ENCODE measurements at regions not wholly inside any gene's neighbourhood (a gene's known extent, or its start where the extent isn't known, plus 50 kb on each side); places are given as distances from the start of the nearest gene placed in this dataset.

- H3K27ac ChIP-seq = peak overlapping the region; percentile 33; the same call in 1 of the 2 replicates
- no peak for TF ChIP-seq CTCF (conservative IDR thresholded peaks at IDR 0.05)
- TF ChIP-seq ZFX (IDR thresholded peaks at IDR 0.05) = no peak
Measured at GRCh38 chr12:123095078-123095881, 55.6 kb downstream of the PITPNM2 start.

GRCh38 chr12:123094349-123095077 is 56.4 kb downstream of the PITPNM2 start:
- TF ChIP-seq CTCF (conservative IDR thresholded peaks at IDR 0.05) (no peak), ZFX (IDR thresholded peaks at IDR 0.05) (no peak)
- peak overlapping the region; percentile 33; the same call in 1 of the 2 replicates for H3K27ac ChIP-seq

DNA sequence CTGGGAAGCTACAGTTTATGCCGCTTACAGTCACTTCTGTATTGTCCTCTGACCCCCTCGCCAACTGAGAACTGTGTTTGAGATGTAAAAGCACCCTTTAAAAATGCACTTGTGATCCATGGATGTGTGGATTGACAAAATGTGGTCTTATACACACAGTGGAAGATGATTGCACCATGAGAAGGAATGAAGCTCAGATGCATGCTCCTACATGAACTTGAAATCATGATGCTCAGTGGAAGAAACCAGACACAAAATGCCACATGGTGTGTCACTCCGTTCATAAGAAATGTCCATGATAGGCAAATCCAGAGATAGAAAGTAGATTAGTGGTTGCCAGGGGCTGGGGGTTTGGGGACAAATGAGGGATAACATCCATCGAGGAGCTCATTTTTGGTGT is 58.0 kb downstream of the PITPNM2 start:
- H3K27ac ChIP-seq = no peak overlapping the region
- TF ChIP-seq CTCF (conservative IDR thresholded peaks at IDR 0.05) (no peak), ZFX (IDR thresholded peaks at IDR 0.05) (no peak)

GRCh38 chr12:123091230-123092150 is 59.4 kb downstream of the PITPNM2 start:
- H3K27ac ChIP-seq = no peak overlapping the region
- TF ChIP-seq ZFX (IDR thresholded peaks at IDR 0.05) = no peak
- no peak for TF ChIP-seq CTCF (conservative IDR thresholded peaks at IDR 0.05)

DNA sequence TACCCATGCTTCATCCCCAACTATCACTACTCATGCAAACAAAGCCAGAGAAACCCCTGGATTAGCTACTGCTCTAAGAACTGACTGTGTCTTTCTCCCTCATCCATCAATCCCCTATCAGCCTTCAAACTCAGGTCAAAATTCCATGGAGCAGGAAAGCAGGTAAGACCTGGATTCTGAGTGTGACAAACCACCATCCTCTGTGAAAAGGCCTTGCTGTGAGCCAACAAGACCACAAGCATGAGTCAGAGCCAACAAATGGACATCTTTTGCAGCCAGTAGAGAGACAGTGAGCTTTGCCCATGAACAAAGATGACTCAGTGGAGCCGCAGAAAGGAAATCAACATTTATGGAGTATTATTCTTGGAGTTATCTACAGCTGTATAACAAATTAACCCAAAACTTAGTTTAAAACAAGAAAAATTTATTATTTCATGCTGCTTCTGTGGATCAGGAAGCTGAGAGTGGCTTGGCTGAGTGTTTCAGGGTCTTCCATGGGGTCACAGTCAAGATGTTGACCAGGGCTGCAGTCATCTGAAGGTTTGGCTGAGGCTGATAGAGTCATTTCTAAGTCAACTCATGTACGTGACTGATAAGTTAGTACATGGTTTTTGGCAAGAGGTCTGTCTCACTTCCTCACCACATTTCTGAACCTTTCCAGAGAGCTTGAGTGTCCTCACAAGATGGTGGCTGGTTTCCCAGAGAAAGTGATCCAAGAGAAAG is 61.1 kb downstream of the PITPNM2 start:
- no peak overlapping the region for H3K27ac ChIP-seq

More for the DNA sequence above, 61.1 kb downstream of the PITPNM2 start:
- no peak for TF ChIP-seq ZFX (IDR thresholded peaks at IDR 0.05)
- no peak for TF ChIP-seq CTCF (conservative IDR thresholded peaks at IDR 0.05)

Data from C4-2B (cell line).